Left lung (tissue), 4 donors: ENCODE measurements at regions not wholly inside any gene's neighbourhood (a gene's known extent, or its start where the extent isn't known, plus 50 kb on each side); places are given as distances from the start of the nearest gene placed in this dataset.
"Not testable (repeated sequence)": the region's sequence is repeated elsewhere in the genome, so short reads cannot be mapped to it uniquely, and the experiment has no call there.

Experiments
- ATAC-seq: fragments of 200-7000 bp; cut with Tn5 transposase; one replicate; pipeline ENCODE4 v1.9.1; 2020; ENCODE audit warnings: moderate library complexity
- DNase-seq, 4 donors: peaks; one replicate each; pipeline ENCODE4 v3.0.0-alpha.2; 2013 to 2020
- H3K27ac ChIP-seq, 2 donors: fragments of 200-600 bp; sonication (generic) in 1 of 2; one replicate each; pipeline versions ENCODE4 v1.5.0 to v1.8.0; 2020 to 2021
- H3K27me3 ChIP-seq, 2 donors: fragments of 200-600 bp; sonication (generic) in 1 of 2; one replicate each; pipeline versions ENCODE4 v1.5.0 to v1.8.0; 2020 to 2021
- H3K36me3 ChIP-seq, 2 donors: fragments of 200-600 bp; sonication (generic) in 1 of 2; one replicate each; pipeline versions ENCODE4 v1.5.0 to v1.8.0; 2020 to 2021
- H3K4me1 ChIP-seq, 2 donors: fragments of 200-600 bp; one replicate each; pipeline ENCODE4 v1.8.0; 2021
- H3K4me3 ChIP-seq, 2 donors: fragments of 200-600 bp; sonication (generic) in 1 of 2; one replicate each; pipeline versions ENCODE4 v1.5.0 to v1.8.0; 2020 to 2021; ENCODE audit warnings: mild to moderate bottlenecking in 1 of 2
- H3K9me3 ChIP-seq, 2 donors: fragments of 200-600 bp; sonication (generic) in 1 of 2; one replicate each; pipeline versions ENCODE4 v1.5.0 to v1.8.0; 2020 to 2021
- intact Hi-C, 2 donors: fragments of 100-400 bp; cut with DNase I; formaldehyde crosslinking; loops; one replicate each; pipeline versions ENCODE4 v1.11.2 to v1.14.2; 2022
- TF ChIP-seq, protein P1 (sequence below), 2 donors: fragments of 200-600 bp; sonication (generic) in 1 of 2; IDR thresholded peaks; one replicate each; pipeline versions ENCODE4 v1.5.0 to v1.8.0; 2021; ENCODE audit warnings: antibody characterized with exemption in 2 of 2
- donor health status: DM: no; HTN: yes; CAD: no.
- donor health status: DM: no; HTN: no; CAD: no.

- Histone ChIP-seq H3K36me3 (no peaks in the 10 kb centered on the region), H3K4me1 (no peaks in the 10 kb centered on the region), H3K27me3 (no peaks in the 10 kb centered on the region), H3K4me3 (no peak overlapping the region), H3K9me3 (no peaks in the 10 kb centered on the region), H3K27ac (no peak overlapping the region)
- DNase-seq, result no peak
- TF ChIP-seq, protein P1, sequence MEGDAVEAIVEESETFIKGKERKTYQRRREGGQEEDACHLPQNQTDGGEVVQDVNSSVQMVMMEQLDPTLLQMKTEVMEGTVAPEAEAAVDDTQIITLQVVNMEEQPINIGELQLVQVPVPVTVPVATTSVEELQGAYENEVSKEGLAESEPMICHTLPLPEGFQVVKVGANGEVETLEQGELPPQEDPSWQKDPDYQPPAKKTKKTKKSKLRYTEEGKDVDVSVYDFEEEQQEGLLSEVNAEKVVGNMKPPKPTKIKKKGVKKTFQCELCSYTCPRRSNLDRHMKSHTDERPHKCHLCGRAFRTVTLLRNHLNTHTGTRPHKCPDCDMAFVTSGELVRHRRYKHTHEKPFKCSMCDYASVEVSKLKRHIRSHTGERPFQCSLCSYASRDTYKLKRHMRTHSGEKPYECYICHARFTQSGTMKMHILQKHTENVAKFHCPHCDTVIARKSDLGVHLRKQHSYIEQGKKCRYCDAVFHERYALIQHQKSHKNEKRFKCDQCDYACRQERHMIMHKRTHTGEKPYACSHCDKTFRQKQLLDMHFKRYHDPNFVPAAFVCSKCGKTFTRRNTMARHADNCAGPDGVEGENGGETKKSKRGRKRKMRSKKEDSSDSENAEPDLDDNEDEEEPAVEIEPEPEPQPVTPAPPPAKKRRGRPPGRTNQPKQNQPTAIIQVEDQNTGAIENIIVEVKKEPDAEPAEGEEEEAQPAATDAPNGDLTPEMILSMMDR (IDR thresholded peaks at IDR 0.05), result no peak
- intact Hi-C loops, result no loop called here
- ATAC-seq, result no peak
These were observed 1884.7 kb upstream of the PCDH7 start for GRCh38 chr4:28835501-28835900.

DNA sequence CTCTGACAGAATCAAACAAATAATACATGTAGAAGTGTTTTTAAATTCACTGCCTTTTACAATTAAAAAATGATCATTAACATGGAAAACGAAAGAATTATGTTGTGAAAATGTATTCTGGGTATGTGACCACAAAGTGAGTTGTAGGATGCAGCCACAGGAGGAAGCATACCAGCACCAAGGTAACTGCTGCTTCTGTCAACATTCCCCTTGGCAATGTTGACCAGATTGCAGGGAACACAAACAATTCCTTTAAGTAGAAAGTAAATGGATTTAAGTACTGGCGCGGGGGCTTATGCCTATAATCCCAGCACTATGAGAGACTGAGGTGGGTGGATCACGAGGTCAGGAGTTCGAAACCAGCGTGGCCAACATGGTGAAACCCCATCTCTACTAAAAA lies 1877.9 kb upstream of the PCDH7 start:
- peaks cover 0 to 3% of the 10 kb centered on the region in 2 donors for H3K9me3 ChIP-seq
- intact Hi-C loops, result no loop called here
- no peaks in the 10 kb centered on the region for H3K4me1 ChIP-seq
- TF ChIP-seq, protein P1 (IDR thresholded peaks at IDR 0.05), result no peak
- no peaks in the 10 kb centered on the region for H3K27me3 ChIP-seq
- no peak overlapping the region for H3K27ac ChIP-seq
- H3K4me3 ChIP-seq, result no peak overlapping the region
- no peak for ATAC-seq
- DNase-seq, result no peak
- no peaks in the 10 kb centered on the region for H3K36me3 ChIP-seq

- peaks cover 0 to 6% of the 10 kb centered on the region in 2 donors for H3K9me3 ChIP-seq
- intact Hi-C loops, result no loop called here
- no peaks in the 10 kb centered on the region for H3K36me3 ChIP-seq
- no peaks in the 10 kb centered on the region for H3K27me3 ChIP-seq
- H3K4me3 ChIP-seq, result no peak overlapping the region
- no peak overlapping the region for H3K27ac ChIP-seq
- TF ChIP-seq, protein P1 (IDR thresholded peaks at IDR 0.05), result no peak
- DNase-seq (no peak), ATAC-seq (no peak)
- no peaks in the 10 kb centered on the region for H3K4me1 ChIP-seq
These were observed 1875.0 kb upstream of the PCDH7 start for GRCh38 chr4:28845158-28845557.

DNA sequence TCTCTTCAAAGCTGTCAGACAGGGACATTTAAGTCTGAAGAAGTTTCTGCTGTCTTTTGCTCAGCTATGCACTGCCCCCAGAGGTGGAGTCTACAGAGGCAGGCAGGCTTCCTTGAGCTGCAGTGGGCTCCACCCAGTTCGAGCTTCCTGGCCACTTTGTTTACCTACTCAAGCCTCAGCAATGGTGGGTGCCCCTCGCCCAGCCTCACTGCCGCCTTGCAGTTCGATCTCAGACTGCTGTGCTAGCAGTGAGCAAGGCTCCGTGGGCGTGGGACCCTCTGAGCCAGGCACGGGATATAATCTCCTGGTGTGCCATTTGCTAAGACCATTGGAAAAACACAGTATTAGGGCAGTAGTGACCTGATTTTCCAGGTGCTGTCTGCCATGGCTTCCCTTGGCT lies 1863.1 kb upstream of the PCDH7 start:
- DNase-seq, intact Hi-C loops, H3K27me3 ChIP-seq: not testable (repeated sequence)

GRCh38 chr4:28868841-28869240 lies 1851.3 kb upstream of the PCDH7 start:
- TF ChIP-seq, protein P1 (IDR thresholded peaks at IDR 0.05), result no peak
- Histone ChIP-seq H3K27me3 (no peaks in the 10 kb centered on the region), H3K9me3 (no peaks in the 10 kb centered on the region), H3K4me3 (no peak overlapping the region), H3K36me3 (no peaks in the 10 kb centered on the region), H3K4me1 (no peaks in the 10 kb centered on the region), H3K27ac (no peak overlapping the region)
- intact Hi-C loops, result no loop called here
- DNase-seq (no peak), ATAC-seq (no peak)

More for the DNA sequence above, 1863.1 kb upstream of the PCDH7 start:
- not testable (repeated sequence) for ATAC-seq, H3K27ac ChIP-seq, H3K4me3 ChIP-seq, H3K36me3 ChIP-seq, H3K4me1 ChIP-seq
- peaks cover 0 to 22% of the 10 kb centered on the region in 2 donors for H3K9me3 ChIP-seq

DNA sequence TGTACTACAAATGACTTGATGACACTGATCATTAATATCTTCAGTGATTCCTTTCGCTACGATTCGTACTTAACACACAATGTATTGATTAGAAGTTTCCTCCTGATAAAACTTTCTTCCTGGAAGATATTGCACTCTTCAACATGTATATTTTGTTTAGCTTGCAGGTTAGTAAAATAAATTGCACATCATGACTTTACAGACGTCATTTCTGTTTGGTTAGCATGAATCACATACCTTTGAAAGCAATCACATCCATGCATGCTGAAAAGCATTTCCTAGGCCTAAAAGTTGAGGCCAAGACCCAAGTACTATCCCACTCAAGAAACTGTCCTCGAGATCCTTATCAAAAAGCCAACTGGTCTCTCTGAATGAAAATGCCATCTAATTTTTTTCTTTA lies 1841.0 kb upstream of the PCDH7 start:
- Histone ChIP-seq H3K4me3 (no peak overlapping the region), H3K27ac (no peak overlapping the region), H3K36me3 (no peaks in the 10 kb centered on the region), H3K9me3 (no peaks in the 10 kb centered on the region), H3K27me3 (no peaks in the 10 kb centered on the region), H3K4me1 (no peaks in the 10 kb centered on the region)
- DNase-seq (no peak), ATAC-seq (no peak)
- intact Hi-C loops, result no loop called here
- TF ChIP-seq, protein P1 (IDR thresholded peaks at IDR 0.05), result no peak
